NB4 (cell line): ENCODE measurements at regions not wholly inside any gene's neighbourhood (a gene's known extent, or its start where the extent isn't known, plus 50 kb on each side); places are given as distances from the start of the nearest gene placed in this dataset.

Source experiments
- POLR2A ChIP-seq: IDR thresholded peaks from 2 replicates; pipeline ENCODE4 v1.6.1; 2011; ENCODE audit warnings: mild to moderate bottlenecking; ENCODE audit not compliant: insufficient read length; ENCODE audit errors: extremely low read depth
- TF ChIP-seq, protein P1 (sequence below): IDR thresholded peaks from one replicate; pipeline ENCODE4 v1.5.1; 2012; ENCODE audit warnings: low read depth, low read length
- TF ChIP-seq, protein P2 (sequence below): IDR thresholded peaks from 2 replicates; pipeline ENCODE4 v1.6.1; 2011; ENCODE audit warnings: low read depth, low read length

DNA sequence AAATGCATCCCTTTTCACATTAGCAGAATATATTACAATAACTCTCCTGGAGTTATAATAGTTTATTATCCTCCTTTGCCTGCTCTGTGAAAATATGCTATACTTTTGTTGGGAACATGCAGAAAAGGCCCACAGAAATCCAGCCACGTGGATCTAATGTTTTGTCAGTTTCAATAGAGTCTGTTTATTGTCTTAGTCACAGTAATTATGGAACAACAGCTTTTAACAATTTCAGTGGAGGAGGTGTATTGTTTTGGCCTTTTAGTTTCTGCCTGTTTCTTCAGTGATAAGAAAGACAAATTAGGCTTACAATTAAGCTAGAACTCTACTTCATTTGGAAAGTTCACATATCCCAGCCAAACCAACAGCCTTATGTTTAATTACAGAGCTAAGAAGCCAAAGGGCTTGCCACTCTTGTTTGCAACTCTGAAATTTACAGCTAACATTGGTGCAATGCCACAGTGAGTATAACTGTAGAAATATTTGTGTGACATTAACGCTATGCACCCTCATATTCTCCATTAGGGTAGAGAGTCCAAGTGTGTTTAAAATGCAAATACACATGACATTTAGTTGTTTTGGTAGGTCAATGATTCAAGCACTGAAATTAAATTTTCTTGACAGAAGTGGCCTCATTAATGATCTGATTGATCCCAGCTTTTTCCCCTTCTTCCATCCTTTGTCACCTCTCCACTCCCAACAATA, 175.8 kb downstream of the USP46 start:
- TF ChIP-seq POLR2A: no peak
- TF ChIP-seq, protein P1, sequence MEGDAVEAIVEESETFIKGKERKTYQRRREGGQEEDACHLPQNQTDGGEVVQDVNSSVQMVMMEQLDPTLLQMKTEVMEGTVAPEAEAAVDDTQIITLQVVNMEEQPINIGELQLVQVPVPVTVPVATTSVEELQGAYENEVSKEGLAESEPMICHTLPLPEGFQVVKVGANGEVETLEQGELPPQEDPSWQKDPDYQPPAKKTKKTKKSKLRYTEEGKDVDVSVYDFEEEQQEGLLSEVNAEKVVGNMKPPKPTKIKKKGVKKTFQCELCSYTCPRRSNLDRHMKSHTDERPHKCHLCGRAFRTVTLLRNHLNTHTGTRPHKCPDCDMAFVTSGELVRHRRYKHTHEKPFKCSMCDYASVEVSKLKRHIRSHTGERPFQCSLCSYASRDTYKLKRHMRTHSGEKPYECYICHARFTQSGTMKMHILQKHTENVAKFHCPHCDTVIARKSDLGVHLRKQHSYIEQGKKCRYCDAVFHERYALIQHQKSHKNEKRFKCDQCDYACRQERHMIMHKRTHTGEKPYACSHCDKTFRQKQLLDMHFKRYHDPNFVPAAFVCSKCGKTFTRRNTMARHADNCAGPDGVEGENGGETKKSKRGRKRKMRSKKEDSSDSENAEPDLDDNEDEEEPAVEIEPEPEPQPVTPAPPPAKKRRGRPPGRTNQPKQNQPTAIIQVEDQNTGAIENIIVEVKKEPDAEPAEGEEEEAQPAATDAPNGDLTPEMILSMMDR: no peak
- TF ChIP-seq, protein P2, sequence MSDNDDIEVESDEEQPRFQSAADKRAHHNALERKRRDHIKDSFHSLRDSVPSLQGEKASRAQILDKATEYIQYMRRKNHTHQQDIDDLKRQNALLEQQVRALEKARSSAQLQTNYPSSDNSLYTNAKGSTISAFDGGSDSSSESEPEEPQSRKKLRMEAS: no peak
